GM23338 (cell line): ENCODE measurements at regions not wholly inside any gene's neighbourhood (a gene's known extent, or its start where the extent isn't known, plus 50 kb on each side); places are given as distances from the start of the nearest gene placed in this dataset.

Experiments
- ATAC-seq: fragments of 200-7000 bp; cut with Tn5 transposase; 3 replicates; pipeline ENCODE4 v1.9.1; 2020
- DNase-seq: peaks from one replicate; pipeline ENCODE4 v3.0.0-alpha.2; 2015; ENCODE audit warnings: low spot score
- H2AFZ ChIP-seq: fragments of 200-600 bp; sonication (generic); 2 replicates; pipeline ENCODE4 v1.8.0; 2016; ENCODE audit warnings: antibody characterized with exemption, mild to moderate bottlenecking, moderate library complexity
- H3F3A ChIP-seq: fragments of 200-600 bp; sonication (generic); replicated peaks from 2 replicates; pipeline ENCODE4 v1.8.0; 2017; ENCODE audit warnings: antibody characterized with exemption, mixed run types, low read depth
- H3K27ac ChIP-seq: fragments of 200-600 bp; sonication (generic); 2 replicates; pipeline ENCODE4 v1.6.1; 2016; ENCODE audit warnings: low read depth
- H3K27me3 ChIP-seq: fragments of 200-600 bp; sonication (generic); 2 replicates; pipeline ENCODE4 v1.8.0; 2016; ENCODE audit warnings: mild to moderate bottlenecking, mixed run types, moderate library complexity; ENCODE audit not compliant: insufficient read depth
- H3K36me3 ChIP-seq: fragments of 200-600 bp; sonication (generic); 2 replicates; pipeline ENCODE4 v1.8.0; 2016; ENCODE audit warnings: mild to moderate bottlenecking; ENCODE audit not compliant: insufficient read depth
- H3K4me1 ChIP-seq: fragments of 200-600 bp; sonication (generic); 2 replicates; pipeline ENCODE4 v1.8.0; 2016; ENCODE audit warnings: mild to moderate bottlenecking, moderate library complexity; ENCODE audit not compliant: insufficient read depth
- H3K4me2 ChIP-seq: fragments of 200-600 bp; sonication (generic); 2 replicates; pipeline ENCODE4 v1.7.1; 2017; ENCODE audit warnings: mixed run types
- H3K4me3 ChIP-seq: fragments of 200-600 bp; sonication (generic); 2 replicates; pipeline ENCODE4 v1.6.1; 2016; ENCODE audit warnings: mixed run types
- H3K79me2 ChIP-seq: fragments of 200-600 bp; sonication (generic); replicated peaks from 2 replicates; pipeline ENCODE4 v1.8.0; 2017; ENCODE audit warnings: mild to moderate bottlenecking; ENCODE audit not compliant: insufficient read depth
- H3K9me2 ChIP-seq: fragments of 200-600 bp; sonication (generic); 2 replicates; pipeline ENCODE4 v1.8.0; 2017; ENCODE audit not compliant: insufficient read depth
- H4K20me1 ChIP-seq: fragments of 200-600 bp; sonication (generic); replicated peaks from 2 replicates; pipeline ENCODE4 v1.8.0; 2017; ENCODE audit warnings: mild to moderate bottlenecking; ENCODE audit not compliant: insufficient read depth
- H3K27ac Mint-ChIP-seq: 2 replicates; pipeline ENCODE4 v1.8.0; 2020; ENCODE audit warnings: inconsistent platforms, mild to moderate bottlenecking, moderate library complexity, mixed read lengths
- H3K27me3 Mint-ChIP-seq: 3 replicates; pipeline ENCODE4 v1.8.0; 2022; ENCODE audit warnings: low read depth, mild to moderate bottlenecking, moderate library complexity, mixed read lengths, inconsistent platforms; ENCODE audit not compliant: insufficient read depth, poor library complexity
- H3K36me3 Mint-ChIP-seq: 3 replicates; pipeline ENCODE4 v1.8.0; 2021; ENCODE audit warnings: low read depth, mild to moderate bottlenecking, inconsistent platforms, moderate library complexity, mixed read lengths
- H3K4me1 Mint-ChIP-seq: 3 replicates; pipeline ENCODE4 v1.8.0; 2020; ENCODE audit warnings: mild to moderate bottlenecking, inconsistent platforms, mixed read lengths
- H3K4me3 Mint-ChIP-seq: 3 replicates; pipeline ENCODE4 v1.8.0; 2021; ENCODE audit warnings: moderate library complexity, mild to moderate bottlenecking, inconsistent platforms, mixed read lengths
- H3K9me3 Mint-ChIP-seq: 3 replicates; pipeline ENCODE4 v1.8.0; 2020; ENCODE audit warnings: moderate library complexity, mild to moderate bottlenecking, inconsistent platforms, mixed read lengths
- CREB1 ChIP-seq: fragments of 250-450 bp; sonication (Bioruptor Pico); IDR thresholded peaks from 2 replicates; pipeline ENCODE4 v1.5.0; 2020; ENCODE audit warnings: low read depth, mild to moderate bottlenecking, moderate library complexity
- EZH2 ChIP-seq: fragments of 200-600 bp; sonication (generic); IDR thresholded peaks from one replicate; pipeline ENCODE4 v1.8.0; 2017; ENCODE audit warnings: antibody characterized with exemption, mild to moderate bottlenecking, low read depth; ENCODE audit not compliant: unreplicated experiment
- EZH2phosphoT487 ChIP-seq: fragments of 200-600 bp; sonication (generic); IDR thresholded peaks from one replicate; pipeline ENCODE4 v1.8.1; 2018; ENCODE audit warnings: antibody characterized with exemption; ENCODE audit not compliant: unreplicated experiment
- NANOG ChIP-seq: IDR thresholded peaks from 2 replicates; pipeline ENCODE4 v1.6.1; 2016; ENCODE audit warnings: antibody characterized with exemption, borderline replicate concordance
- POLR2AphosphoS5 ChIP-seq: IDR thresholded peaks from 2 replicates; pipeline ENCODE4 v1.6.1; 2016; ENCODE audit warnings: antibody characterized with exemption, low read depth
- STAT1 ChIP-seq: IDR thresholded peaks from one replicate; pipeline ENCODE4 v1.6.1; 2016; ENCODE audit warnings: antibody characterized with exemption; ENCODE audit not compliant: unreplicated experiment
- ZNF114 ChIP-seq: fragments of 250-450 bp; sonication (Bioruptor Pico); IDR thresholded peaks from 2 replicates; pipeline ENCODE4 v1.5.0; 2020; ENCODE audit warnings: mild to moderate bottlenecking, moderate library complexity
- ZNF331 ChIP-seq: fragments of 250-450 bp; sonication (Bioruptor Pico); IDR thresholded peaks from 2 replicates; pipeline ENCODE4 v1.5.0; 2020; ENCODE audit warnings: low read depth, mild to moderate bottlenecking, moderate library complexity
- TF ChIP-seq, protein P1 (sequence below): IDR thresholded peaks from one replicate; pipeline ENCODE4 v1.6.1; 2018; ENCODE audit warnings: antibody characterized with exemption; ENCODE audit not compliant: unreplicated experiment
- TF ChIP-seq, protein P2 (sequence below), 2 experiments: fragments of 200-600 bp in 1 of 2; sonication (generic) in 1 of 2; conservative IDR thresholded peaks; 2 replicates each; pipeline versions ENCODE4 v1.5.1 to v1.6.1; 2016 to 2017; ENCODE audit warnings: antibody characterized with exemption in 2 of 2, low read depth in 2 of 2, mild to moderate bottlenecking in 2 of 2, moderate library complexity in 1 of 2

DNA sequence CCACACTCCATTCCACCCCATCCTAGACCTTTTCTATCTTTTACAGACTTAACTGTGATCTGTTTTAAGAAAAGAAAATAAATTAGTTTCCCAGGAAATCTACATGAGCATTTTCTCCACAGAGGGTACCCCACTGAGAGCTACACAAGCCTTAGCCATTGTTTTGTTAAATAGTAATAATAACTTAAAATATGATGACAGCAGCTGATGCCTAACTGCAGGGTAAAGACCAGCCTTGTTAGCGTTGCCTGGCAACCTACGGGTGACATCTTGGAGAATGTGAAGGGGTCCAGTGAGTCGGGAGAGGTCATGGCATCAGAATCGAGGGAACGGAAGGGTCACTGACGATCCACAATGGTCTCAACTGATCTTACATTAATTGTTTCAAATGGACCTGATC, 233.2 kb upstream of the PBX1 start (continued):
- TF ChIP-seq, protein P1, sequence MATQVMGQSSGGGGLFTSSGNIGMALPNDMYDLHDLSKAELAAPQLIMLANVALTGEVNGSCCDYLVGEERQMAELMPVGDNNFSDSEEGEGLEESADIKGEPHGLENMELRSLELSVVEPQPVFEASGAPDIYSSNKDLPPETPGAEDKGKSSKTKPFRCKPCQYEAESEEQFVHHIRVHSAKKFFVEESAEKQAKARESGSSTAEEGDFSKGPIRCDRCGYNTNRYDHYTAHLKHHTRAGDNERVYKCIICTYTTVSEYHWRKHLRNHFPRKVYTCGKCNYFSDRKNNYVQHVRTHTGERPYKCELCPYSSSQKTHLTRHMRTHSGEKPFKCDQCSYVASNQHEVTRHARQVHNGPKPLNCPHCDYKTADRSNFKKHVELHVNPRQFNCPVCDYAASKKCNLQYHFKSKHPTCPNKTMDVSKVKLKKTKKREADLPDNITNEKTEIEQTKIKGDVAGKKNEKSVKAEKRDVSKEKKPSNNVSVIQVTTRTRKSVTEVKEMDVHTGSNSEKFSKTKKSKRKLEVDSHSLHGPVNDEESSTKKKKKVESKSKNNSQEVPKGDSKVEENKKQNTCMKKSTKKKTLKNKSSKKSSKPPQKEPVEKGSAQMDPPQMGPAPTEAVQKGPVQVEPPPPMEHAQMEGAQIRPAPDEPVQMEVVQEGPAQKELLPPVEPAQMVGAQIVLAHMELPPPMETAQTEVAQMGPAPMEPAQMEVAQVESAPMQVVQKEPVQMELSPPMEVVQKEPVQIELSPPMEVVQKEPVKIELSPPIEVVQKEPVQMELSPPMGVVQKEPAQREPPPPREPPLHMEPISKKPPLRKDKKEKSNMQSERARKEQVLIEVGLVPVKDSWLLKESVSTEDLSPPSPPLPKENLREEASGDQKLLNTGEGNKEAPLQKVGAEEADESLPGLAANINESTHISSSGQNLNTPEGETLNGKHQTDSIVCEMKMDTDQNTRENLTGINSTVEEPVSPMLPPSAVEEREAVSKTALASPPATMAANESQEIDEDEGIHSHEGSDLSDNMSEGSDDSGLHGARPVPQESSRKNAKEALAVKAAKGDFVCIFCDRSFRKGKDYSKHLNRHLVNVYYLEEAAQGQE = no peak
- TF ChIP-seq POLR2AphosphoS5 (no peak), CREB1 (CRISPR knock-in tag) (no peak), ZNF331 (CRISPR knock-in tag) (no peak), STAT1 (no peak), EZH2 (no peak)
- TF ChIP-seq, protein P2, sequence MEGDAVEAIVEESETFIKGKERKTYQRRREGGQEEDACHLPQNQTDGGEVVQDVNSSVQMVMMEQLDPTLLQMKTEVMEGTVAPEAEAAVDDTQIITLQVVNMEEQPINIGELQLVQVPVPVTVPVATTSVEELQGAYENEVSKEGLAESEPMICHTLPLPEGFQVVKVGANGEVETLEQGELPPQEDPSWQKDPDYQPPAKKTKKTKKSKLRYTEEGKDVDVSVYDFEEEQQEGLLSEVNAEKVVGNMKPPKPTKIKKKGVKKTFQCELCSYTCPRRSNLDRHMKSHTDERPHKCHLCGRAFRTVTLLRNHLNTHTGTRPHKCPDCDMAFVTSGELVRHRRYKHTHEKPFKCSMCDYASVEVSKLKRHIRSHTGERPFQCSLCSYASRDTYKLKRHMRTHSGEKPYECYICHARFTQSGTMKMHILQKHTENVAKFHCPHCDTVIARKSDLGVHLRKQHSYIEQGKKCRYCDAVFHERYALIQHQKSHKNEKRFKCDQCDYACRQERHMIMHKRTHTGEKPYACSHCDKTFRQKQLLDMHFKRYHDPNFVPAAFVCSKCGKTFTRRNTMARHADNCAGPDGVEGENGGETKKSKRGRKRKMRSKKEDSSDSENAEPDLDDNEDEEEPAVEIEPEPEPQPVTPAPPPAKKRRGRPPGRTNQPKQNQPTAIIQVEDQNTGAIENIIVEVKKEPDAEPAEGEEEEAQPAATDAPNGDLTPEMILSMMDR (conservative IDR thresholded peaks at IDR 0.05; ENCODE audit: low read depth in 2 of 2) = no peak

DNA sequence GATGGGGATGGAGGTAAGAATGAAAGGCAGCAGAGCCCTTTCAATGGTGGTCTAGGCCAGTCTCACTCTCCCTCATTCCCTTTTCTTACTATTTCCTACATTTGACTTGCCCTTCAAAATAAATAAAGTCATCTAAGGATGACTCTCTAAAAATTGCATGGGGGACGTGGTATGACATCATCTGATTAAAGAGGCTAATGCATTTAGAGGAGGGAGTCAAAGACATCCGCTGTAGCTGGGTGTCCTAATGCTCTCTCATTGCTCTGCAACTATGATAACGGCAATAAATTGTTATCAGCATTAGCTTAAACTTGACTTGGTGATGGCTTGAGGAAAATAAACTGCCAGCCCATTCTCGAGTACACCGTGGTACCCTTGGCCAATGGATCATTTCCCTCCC, 225.6 kb upstream of the PBX1 start:
- Histone ChIP-seq H3K4me3 (no peak overlapping the region), H3K27ac (no peak overlapping the region), H3K79me2 (no peaks in the 10 kb centered on the region), H3K4me2 (no peak overlapping the region), H3K4me1 (no peaks in the 10 kb centered on the region), H3K27me3 (no peaks in the 10 kb centered on the region), H4K20me1 (no peaks in the 10 kb centered on the region), H3K9me2 (no peaks in the 10 kb centered on the region), H3K36me3 (no peaks in the 10 kb centered on the region), H3F3A (no peaks in the 10 kb centered on the region), H2AFZ (0 out of 2 replicates have a peak overlapping the region, but pooled peaks have one; percentile 56)
- H3K4me1 Mint-ChIP-seq = peaks cover 5% of the 10 kb centered on the region; the same call in 2 of the 3 replicates
- DNase-seq (no peak), ATAC-seq (no peak)
- H3K36me3 Mint-ChIP-seq = no peaks in the 10 kb centered on the region
- no peaks in the 10 kb centered on the region for H3K27me3 Mint-ChIP-seq
- H3K9me3 Mint-ChIP-seq = no peaks in the 10 kb centered on the region
- H3K4me3 Mint-ChIP-seq = no peak overlapping the region
- H3K27ac Mint-ChIP-seq = no peak overlapping the region
- TF ChIP-seq EZH2phosphoT487 (no peak), ZNF331 (CRISPR knock-in tag) (no peak), NANOG (no peak)

DNA sequence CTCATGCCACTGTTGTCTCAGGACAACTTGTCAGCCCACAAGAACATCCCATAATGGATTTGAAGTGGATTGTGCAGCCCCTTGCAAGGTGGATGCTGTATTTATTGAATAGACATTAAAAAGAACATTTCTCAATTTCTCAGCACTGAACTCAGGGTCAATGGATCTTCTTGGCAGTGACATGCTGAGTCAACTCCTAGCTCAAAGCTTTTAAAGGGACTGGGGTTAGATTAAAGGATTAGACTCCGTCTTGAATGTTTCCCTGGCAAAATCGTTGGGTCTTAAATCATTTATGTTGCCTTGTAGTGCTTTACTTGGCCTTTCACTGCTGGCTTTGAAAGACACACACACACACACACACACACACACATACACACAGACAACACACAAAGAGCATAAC, 221.6 kb upstream of the PBX1 start:
- no peak overlapping the region for H2AFZ ChIP-seq
- H3F3A ChIP-seq = no peaks in the 10 kb centered on the region
- peaks cover 2% of the 10 kb centered on the region for H3K27me3 Mint-ChIP-seq
- H3K9me3 Mint-ChIP-seq = peaks cover 6% of the 10 kb centered on the region
- H3K4me2 ChIP-seq = no peak overlapping the region
- H3K9me2 ChIP-seq = 0 out of 2 replicates have a peak, but pooled peaks cover 6% of the 10 kb centered on the region
- ATAC-seq = no peak
- no peaks in the 10 kb centered on the region for H4K20me1 ChIP-seq
- peaks cover 6% of the 10 kb centered on the region; the same call in 2 of the 3 replicates for H3K36me3 Mint-ChIP-seq
- no peak overlapping the region for H3K27ac Mint-ChIP-seq
- H3K79me2 ChIP-seq = no peaks in the 10 kb centered on the region
- H3K27ac ChIP-seq = no peak overlapping the region
- peaks cover 5% of the 10 kb centered on the region for H3K4me1 Mint-ChIP-seq
- H3K4me3 Mint-ChIP-seq = no peak overlapping the region
- no peaks in the 10 kb centered on the region for H3K4me1 ChIP-seq
- H3K4me3 ChIP-seq = no peak overlapping the region
- DNase-seq = no peak
- H3K27me3 ChIP-seq = no peaks in the 10 kb centered on the region
- 0 out of 2 replicates have a peak, but pooled peaks cover 3% of the 10 kb centered on the region for H3K36me3 ChIP-seq
- no peak for TF ChIP-seq ZNF114 (CRISPR knock-in tag)
